ENCODE measurements at regions not wholly inside any gene's neighbourhood (a gene's known extent, or its start where the extent isn't known, plus 50 kb on each side); places are given as distances from the start of the nearest gene placed in this dataset.

GRCh38 chr10:28429573-28430216 lies 103.2 kb upstream of the WAC start:
- Histone ChIP-seq H3K9me3 (replicated peaks in 1 of 2; ENCODE audit: control insufficient read depth in 1 of 2, insufficient read depth in 1 of 2, low read length in 2 of 2) (no peaks in the 10 kb centered on the region), H3K27me3 (ENCODE audit: control insufficient read depth in 2 of 2, insufficient read depth in 2 of 2, low read length in 2 of 2) (no peaks in the 10 kb centered on the region), H3K36me3 (replicated peaks in 1 of 2; ENCODE audit: control insufficient read depth in 1 of 2, insufficient read depth in 2 of 2, low read length in 2 of 2) (no peaks in the 10 kb centered on the region), H3K9ac (ENCODE audit: insufficient read depth, low read length, poor library complexity, severe bottlenecking) (no peak overlapping the region), H3K27ac (ENCODE audit: low read depth in 1 of 2, low read length in 2 of 2) (no peak overlapping the region), H2AFZ (ENCODE audit: insufficient read depth, low read depth, low read length, poor library complexity, severe bottlenecking) (no peak overlapping the region), H4K20me1 (ENCODE audit: insufficient read depth, low read length) (no peaks in the 10 kb centered on the region), H3K4me3 (replicated peaks in 1 of 3; ENCODE audit: low read depth in 2 of 3, low read length in 3 of 3) (no peak overlapping the region), H3K4me2 (replicated peaks; ENCODE audit: extremely low read depth, low read length, poor library complexity, severe bottlenecking) (no peak overlapping the region), H3K4me1 (ENCODE audit: control insufficient read depth in 1 of 2, insufficient read depth in 2 of 2, low read length in 2 of 2) (peaks cover 4 to 15% of the 10 kb centered on the region in 2 donors), H3K79me2 (ENCODE audit: insufficient read depth, low read length) (no peaks in the 10 kb centered on the region)
- 83% methylated on average over 1 of the region's 3 CpGs for WGBS (ENCODE audit: insufficient coverage)
- Mint-ChIP-seq H3K27me3 (ENCODE audit: low read depth in 3 of 3) (peaks cover 0 to 2% (median 0%) of the 10 kb centered on the region in 3 donors), H3K4me3 (no peak overlapping the region), H3K27ac (no peak overlapping the region), H3K36me3 (no peaks in the 10 kb centered on the region), H3K4me1 (peaks cover 12% of the 10 kb centered on the region), H3K9me3 (no peaks in the 10 kb centered on the region)
- intact Hi-C loops (cut with micrococcal nuclease) = loop anchor here in 1 of 2 donors (5.0 kb wide), 1 partner anchor 103 kb away; the partner anchor contains the start of gene WAC
- DNase-seq = no peak
- TF ChIP-seq CTCF (IDR thresholded peaks at IDR 0.05) = no peak

- Mint-ChIP-seq H3K4me3 (no peak overlapping the region), H3K27ac (no peak overlapping the region), H3K36me3 (no peaks in the 10 kb centered on the region), H3K27me3 (ENCODE audit: low read depth in 3 of 3) (peaks cover 0 to 2% (median 0%) of the 10 kb centered on the region in 3 donors), H3K4me1 (peaks cover 12% of the 10 kb centered on the region), H3K9me3 (no peaks in the 10 kb centered on the region)
- H3K79me2 ChIP-seq (ENCODE audit: insufficient read depth, low read length) = no peaks in the 10 kb centered on the region
- 76% methylated on average over 3 of the region's 5 CpGs for WGBS (ENCODE audit: insufficient coverage)
- no peak for TF ChIP-seq CTCF (IDR thresholded peaks at IDR 0.05)
- no peak for DNase-seq
- no peak overlapping the region for H3K4me3 ChIP-seq (replicated peaks in 1 of 3; ENCODE audit: low read depth in 2 of 3, low read length in 3 of 3)
- H4K20me1 ChIP-seq (ENCODE audit: insufficient read depth, low read length) = no peaks in the 10 kb centered on the region
- no peak overlapping the region for H3K4me2 ChIP-seq (replicated peaks; ENCODE audit: extremely low read depth, low read length, poor library complexity, severe bottlenecking)
- no peaks in the 10 kb centered on the region for H3K9me3 ChIP-seq (replicated peaks in 1 of 2; ENCODE audit: control insufficient read depth in 1 of 2, insufficient read depth in 1 of 2, low read length in 2 of 2)
- no peak overlapping the region for H3K9ac ChIP-seq (ENCODE audit: insufficient read depth, low read length, poor library complexity, severe bottlenecking)
- H3K4me1 ChIP-seq (ENCODE audit: control insufficient read depth in 1 of 2, insufficient read depth in 2 of 2, low read length in 2 of 2) = peaks cover 4 to 15% of the 10 kb centered on the region in 2 donors
- H3K27ac ChIP-seq (ENCODE audit: low read depth in 1 of 2, low read length in 2 of 2) = no peak overlapping the region
- no peak overlapping the region for H2AFZ ChIP-seq (ENCODE audit: insufficient read depth, low read depth, low read length, poor library complexity, severe bottlenecking)
- no peaks in the 10 kb centered on the region for H3K36me3 ChIP-seq (replicated peaks in 1 of 2; ENCODE audit: control insufficient read depth in 1 of 2, insufficient read depth in 2 of 2, low read length in 2 of 2)
- intact Hi-C loops (cut with micrococcal nuclease) = loop anchor here in 1 of 2 donors (5.0 kb wide), 1 partner anchor 101 kb away; the partner anchor contains the start of gene WAC
- no peaks in the 10 kb centered on the region for H3K27me3 ChIP-seq (ENCODE audit: control insufficient read depth in 2 of 2, insufficient read depth in 2 of 2, low read length in 2 of 2)
Measured at GRCh38 chr10:28431139-28431538, 101.8 kb upstream of the WAC start.

All from CD14-positive monocyte (primary cell).